SK-N-MC (cell line): ENCODE measurements at regions not wholly inside any gene's neighbourhood (a gene's known extent, or its start where the extent isn't known, plus 50 kb on each side); places are given as distances from the start of the nearest gene placed in this dataset.

Experiments
- DNase-seq: peaks from one replicate; pipeline ENCODE4 v3.0.0-alpha.2; 2011; ENCODE audit warnings: low read depth, low spot score
- H3K27ac ChIP-seq: fragments of 200-600 bp; sonication (generic); 2 replicates; pipeline ENCODE4 v1.5.1; 2016; ENCODE audit warnings: mixed run types
- H3K36me3 ChIP-seq: fragments of 200-600 bp; sonication (generic); 2 replicates; pipeline ENCODE4 v1.6.1; 2017; ENCODE audit warnings: antibody characterized with exemption, low read length, mixed read lengths; ENCODE audit not compliant: insufficient read depth
- H3K4me3 ChIP-seq: fragments of 200-600 bp; sonication (generic); 2 replicates; pipeline ENCODE4 v1.5.1; 2016
- H3K9ac ChIP-seq: fragments of 200-600 bp; sonication (generic); 2 replicates; pipeline ENCODE4 v1.8.0; 2017; ENCODE audit warnings: mixed run types, mixed read lengths; ENCODE audit not compliant: insufficient read length
- H3K9me3 ChIP-seq: fragments of 200-600 bp; sonication (generic); 2 replicates; pipeline ENCODE4 v1.6.1; 2017; ENCODE audit warnings: low read depth, mild to moderate bottlenecking, antibody characterized with exemption, low read length, moderate library complexity, mixed read lengths
- EZH2 ChIP-seq: fragments of 200-600 bp; sonication (generic); IDR thresholded peaks from one replicate; pipeline ENCODE4 v1.6.1; 2017; ENCODE audit warnings: antibody characterized with exemption
- FOXP2 ChIP-seq: optimal IDR thresholded peaks from 2 replicates; pipeline ENCODE3; 2011; ENCODE audit warnings: mild to moderate bottlenecking, moderate library complexity; ENCODE audit not compliant: insufficient read depth; ENCODE audit errors: extremely low read length, control extremely low read depth
- POLR2AphosphoS5 ChIP-seq: IDR thresholded peaks from 2 replicates; pipeline ENCODE4 v1.6.1; 2012; ENCODE audit warnings: mild to moderate bottlenecking, low read depth, low read length, borderline replicate concordance

- H3K36me3 ChIP-seq: no peaks in the 10 kb centered on the region
- no peak for TF ChIP-seq POLR2AphosphoS5
- no peak for TF ChIP-seq EZH2
- no peak for TF ChIP-seq FOXP2
- no peak overlapping the region for H3K4me3 ChIP-seq
- no peak for DNase-seq
- H3K9ac ChIP-seq: no peak overlapping the region
- no peaks in the 10 kb centered on the region for H3K9me3 ChIP-seq
- no peak overlapping the region for H3K27ac ChIP-seq
Observed at GRCh38 chr9:115169003-115169402, 51.0 kb upstream of the TNC start.

- Histone ChIP-seq H3K9ac (no peak overlapping the region), H3K27ac (peak overlapping the region; percentile 12; the same call in 1 of the 2 replicates), H3K36me3 (no peaks in the 10 kb centered on the region), H3K9me3 (no peaks in the 10 kb centered on the region), H3K4me3 (no peak overlapping the region)
- TF ChIP-seq FOXP2 (no peak), POLR2AphosphoS5 (no peak), EZH2 (no peak)
- no peak for DNase-seq
Observed at GRCh38 chr9:115170358-115171073, 52.6 kb upstream of the TNC start.

- no peaks in the 10 kb centered on the region for H3K9me3 ChIP-seq
- H3K27ac ChIP-seq: no peak overlapping the region
- DNase-seq: no peak
- TF ChIP-seq POLR2AphosphoS5 (no peak), FOXP2 (no peak), EZH2 (no peak)
- H3K9ac ChIP-seq: no peak overlapping the region
- no peaks in the 10 kb centered on the region for H3K36me3 ChIP-seq
- no peak overlapping the region for H3K4me3 ChIP-seq
Observed at GRCh38 chr9:115171921-115172388, 54.0 kb upstream of the TNC start.

GRCh38 chr9:115182264-115182663 lies 64.3 kb upstream of the TNC start:
- H3K4me3 ChIP-seq: no peak overlapping the region
- no peak overlapping the region for H3K27ac ChIP-seq
- no peak for DNase-seq
- H3K9ac ChIP-seq: no peak overlapping the region
- H3K36me3 ChIP-seq: no peaks in the 10 kb centered on the region
- TF ChIP-seq POLR2AphosphoS5 (no peak), FOXP2 (no peak), EZH2 (no peak)
- H3K9me3 ChIP-seq: no peaks in the 10 kb centered on the region

- H3K9ac ChIP-seq: no peak overlapping the region
- no peak overlapping the region for H3K4me3 ChIP-seq
- no peaks in the 10 kb centered on the region for H3K36me3 ChIP-seq
- H3K9me3 ChIP-seq: no peaks in the 10 kb centered on the region
- no peak for TF ChIP-seq EZH2
- TF ChIP-seq FOXP2: no peak
- TF ChIP-seq POLR2AphosphoS5: no peak
- H3K27ac ChIP-seq: no peak overlapping the region
- DNase-seq: no peak
Observed at GRCh38 chr9:115183436-115183835, 65.5 kb upstream of the TNC start.

GRCh38 chr9:115189686-115190085 lies 71.7 kb upstream of the TNC start:
- TF ChIP-seq FOXP2: no peak
- TF ChIP-seq POLR2AphosphoS5: no peak
- TF ChIP-seq EZH2: no peak
- no peak for DNase-seq
- Histone ChIP-seq H3K36me3 (no peaks in the 10 kb centered on the region), H3K9me3 (0 out of 2 replicates have a peak, but pooled peaks cover 3% of the 10 kb centered on the region), H3K4me3 (no peak overlapping the region), H3K27ac (no peak overlapping the region), H3K9ac (no peak overlapping the region)

GRCh38 chr9:115191667-115192066 lies 73.7 kb upstream of the TNC start:
- H3K9me3 ChIP-seq: 0 out of 2 replicates have a peak, but pooled peaks cover 3% of the 10 kb centered on the region
- no peak for DNase-seq
- H3K9ac ChIP-seq: no peak overlapping the region
- no peaks in the 10 kb centered on the region for H3K36me3 ChIP-seq
- no peak overlapping the region for H3K4me3 ChIP-seq
- H3K27ac ChIP-seq: no peak overlapping the region
- TF ChIP-seq POLR2AphosphoS5 (no peak), FOXP2 (no peak), EZH2 (no peak)

GRCh38 chr9:115192280-115192679 lies 74.3 kb upstream of the TNC start:
- H3K9me3 ChIP-seq: 0 out of 2 replicates have a peak, but pooled peaks cover 3% of the 10 kb centered on the region
- TF ChIP-seq FOXP2 (no peak), POLR2AphosphoS5 (no peak), EZH2 (no peak)
- H3K27ac ChIP-seq: no peak overlapping the region
- no peaks in the 10 kb centered on the region for H3K36me3 ChIP-seq
- DNase-seq: no peak
- no peak overlapping the region for H3K4me3 ChIP-seq
- H3K9ac ChIP-seq: no peak overlapping the region

- Histone ChIP-seq H3K27ac (no peak overlapping the region), H3K36me3 (no peaks in the 10 kb centered on the region), H3K9ac (no peak overlapping the region), H3K4me3 (no peak overlapping the region), H3K9me3 (0 out of 2 replicates have a peak, but pooled peaks cover 3% of the 10 kb centered on the region)
- TF ChIP-seq POLR2AphosphoS5 (no peak), EZH2 (no peak), FOXP2 (no peak)
- no peak for DNase-seq
Observed at GRCh38 chr9:115192835-115193525, 75.0 kb upstream of the TNC start.
